Pancreas (tissue), 10 donors: ENCODE measurements at regions not wholly inside any gene's neighbourhood (a gene's known extent, or its start where the extent isn't known, plus 50 kb on each side); places are given as distances from the start of the nearest gene placed in this dataset.

Source experiments
- ATAC-seq, 4 donors: fragments of 200-7000 bp; cut with Tn5 transposase; one replicate each; pipeline versions ENCODE4 v1.8.0 to v1.9.1; 2020; ENCODE audit warnings: mild to moderate bottlenecking in 4 of 4, moderate library complexity in 4 of 4
- DNase-seq, 6 donors: peaks; one replicate each; pipeline ENCODE4 v3.0.0-alpha.2; 2020
- FAIRE-seq: peaks from 2 replicates; lab custom pipeline; 2012; peaks lifted over from hg19 to GRCh38; lab: Jason Lieb, UNC
- H3K27ac ChIP-seq, 4 donors: fragments of 200-600 bp; sonication (generic); 1 replicate in 3 of 4; 2 replicates in 1 of 4; pipeline versions ENCODE4 v1.5.0 to v1.8.0; 2020
- H3K27me3 ChIP-seq, 4 donors: fragments of 200-600 bp; one replicate each; pipeline ENCODE4 v1.8.0; 2021
- H3K36me3 ChIP-seq, 3 donors: fragments of 200-600 bp; sonication (generic) in 1 of 3; one replicate each; pipeline versions ENCODE4 v1.5.0 to v1.8.0; 2020 to 2021
- H3K4me1 ChIP-seq, 3 donors: fragments of 200-600 bp; one replicate each; pipeline ENCODE4 v1.8.0; 2021
- H3K4me3 ChIP-seq, 4 donors: fragments of 200-600 bp; sonication (generic) in 2 of 4; one replicate each; pipeline versions ENCODE4 v1.5.0 to v1.8.0; 2020 to 2021
- H3K9me3 ChIP-seq, 4 donors: fragments of 200-600 bp; one replicate each; pipeline ENCODE4 v1.8.0; 2021
- CTCF ChIP-seq, 4 donors: fragments of 200-600 bp; sonication (generic) in 3 of 4; IDR thresholded peaks; one replicate each; pipeline versions ENCODE4 v1.5.0 to v1.8.0; 2021; ENCODE audit warnings: antibody characterized with exemption in 4 of 4
- WGBS, 2 donors: extraction: QIAGEN DNeasy Blood & Tissue Kit; methylation state at CpG; one replicate each; pipeline ENCODE4 v1.1.7; 2013; 5-methylcytosine and 5-hydroxymethylcytosine counted together
- intact Hi-C, 3 donors: fragments of 100-400 bp; cut with DNase I; formaldehyde crosslinking; loops; one replicate each; pipeline versions ENCODE4 v1.11.1 to v1.14.2; 2022
- donor health status: healthy with polysubstance abuse.
- donor health status: DM: no; HTN: no; CAD: no; lungs with moderate emphysema.
- donor health status: DM: no; HTN: no; CAD: no.
- donor health status: control.
- donor health status: control.
- donor health status: Bipolar disorder and iron deficiency.
- donor health status: DM: yes; HTN: yes; CAD: no.
- donor health status: DM: no; HTN: no; CAD: no.
- donor health status: DM: no; HTN: no; CAD: no.
- donor health status: DM: yes; HTN: yes; CAD: no.

- TF ChIP-seq CTCF (IDR thresholded peaks at IDR 0.05) = no peak
- intact Hi-C loops = no loop called here
These were observed 66.0 kb upstream of the CXCL14 start for GRCh38 chr5:135644816-135645215.

GRCh38 chr5:135643881-135644766, 65.3 kb upstream of the CXCL14 start:
- DNase-seq = no peak
- no peak for TF ChIP-seq CTCF (IDR thresholded peaks at IDR 0.05)
- Histone ChIP-seq H3K4me1 (no peaks in the 10 kb centered on the region), H3K36me3 (no peaks in the 10 kb centered on the region), H3K4me3 (no peak overlapping the region), H3K27me3 (no peaks in the 10 kb centered on the region), H3K27ac (no peak overlapping the region), H3K9me3 (no peaks in the 10 kb centered on the region)
- FAIRE-seq = no peak
- ATAC-seq = no peak
- intact Hi-C loops = no loop called here
- WGBS, 2 donors = 33 to 47% methylated on average over 4 of the region's 4 CpGs

More at GRCh38 chr5:135644816-135645215, 66.0 kb upstream of the CXCL14 start:
- DNase-seq = no peak
- no peak for FAIRE-seq
- 80 to 87% methylated on average over 6 of the region's 6 CpGs for WGBS, 2 donors
- Histone ChIP-seq H3K36me3 (no peaks in the 10 kb centered on the region), H3K27ac (no peak overlapping the region), H3K27me3 (no peaks in the 10 kb centered on the region), H3K4me1 (no peaks in the 10 kb centered on the region), H3K4me3 (no peak overlapping the region), H3K9me3 (no peaks in the 10 kb centered on the region)
- no peak for ATAC-seq

GRCh38 chr5:135642934-135643333, 64.1 kb upstream of the CXCL14 start:
- 78 to 84% methylated on average over 10 of the region's 10 CpGs for WGBS, 2 donors
- intact Hi-C loops = no loop called here
- no peak overlapping the region for H3K4me3 ChIP-seq

GRCh38 chr5:135642488-135642870, 63.7 kb upstream of the CXCL14 start:
- no peaks in the 10 kb centered on the region for H3K4me1 ChIP-seq
- intact Hi-C loops = no loop called here
- DNase-seq (no peak), ATAC-seq (no peak), FAIRE-seq (no peak)
- H3K27me3 ChIP-seq = no peaks in the 10 kb centered on the region
- TF ChIP-seq CTCF (IDR thresholded peaks at IDR 0.05) = no peak
- 74 to 96% methylated on average over 3 of the region's 3 CpGs for WGBS, 2 donors
- H3K4me3 ChIP-seq = no peak overlapping the region
- no peaks in the 10 kb centered on the region for H3K36me3 ChIP-seq
- H3K27ac ChIP-seq = no peak overlapping the region
- no peaks in the 10 kb centered on the region for H3K9me3 ChIP-seq

More at GRCh38 chr5:135642934-135643333, 64.1 kb upstream of the CXCL14 start:
- H3K9me3 ChIP-seq = no peaks in the 10 kb centered on the region
- DNase-seq (no peak), ATAC-seq (no peak), FAIRE-seq (no peak)
- H3K4me1 ChIP-seq = no peaks in the 10 kb centered on the region
- H3K27me3 ChIP-seq = no peaks in the 10 kb centered on the region
- H3K27ac ChIP-seq = no peak overlapping the region
- no peak for TF ChIP-seq CTCF (IDR thresholded peaks at IDR 0.05)
- H3K36me3 ChIP-seq = no peaks in the 10 kb centered on the region
